ENCODE measurements at regions not wholly inside any gene's neighbourhood (a gene's known extent, or its start where the extent isn't known, plus 50 kb on each side); places are given as distances from the start of the nearest gene placed in this dataset.

- 50% methylated on average over 1 of the region's 1 CpG for WGBS
- Histone ChIP-seq H2BK15ac (ENCODE audit: low read depth, poor library complexity, severe bottlenecking) (no peak overlapping the region), H2BK12ac (ENCODE audit: low read length in 2 of 2) (no peak overlapping the region), H2AFZ (ENCODE audit: low read depth, low read length) (no peak overlapping the region), H3K9ac (ENCODE audit: low read length) (no peak overlapping the region), H2BK5ac (ENCODE audit: low read depth, low read length, poor library complexity, severe bottlenecking) (no peak overlapping the region), H2BK120ac (ENCODE audit: low read depth, low read length) (no peak overlapping the region), H3K4me2 (ENCODE audit: low read length, poor library complexity, severe bottlenecking) (no peak overlapping the region), H2AK5ac (ENCODE audit: low read length, severe bottlenecking) (no peak overlapping the region), H3K4me3 (ENCODE audit: insufficient read depth in 1 of 2, low read depth in 1 of 2, low read length in 2 of 2) (no peak overlapping the region), H4K91ac (ENCODE audit: low read length) (no peak overlapping the region), H3K36me3 (ENCODE audit: control insufficient read depth in 1 of 2, insufficient read depth in 2 of 2, low read depth in 1 of 2, low read length in 2 of 2) (no peaks in the 10 kb centered on the region), H3K23ac (ENCODE audit: low read length in 2 of 2) (no peak overlapping the region), H3K79me1 (replicated peaks; ENCODE audit: low read length, poor library complexity, severe bottlenecking) (no peaks in the 10 kb centered on the region), H3K18ac (ENCODE audit: low read depth in 1 of 2, low read length in 2 of 2) (no peak overlapping the region), H3K27me3 (ENCODE audit: control insufficient read depth in 1 of 2, insufficient read depth in 1 of 2, low read length in 2 of 2) (no peaks in the 10 kb centered on the region), H3K27ac (ENCODE audit: low read length, poor library complexity, severe bottlenecking) (no peak overlapping the region), H3K14ac (ENCODE audit: low read length in 2 of 2) (no peak overlapping the region), H3K4ac (ENCODE audit: low read depth in 1 of 2, low read length in 2 of 2) (no peak overlapping the region), H3K9me3 (ENCODE audit: control insufficient read depth, low read length) (no peaks in the 10 kb centered on the region), H4K8ac (ENCODE audit: low read length) (no peak overlapping the region), H3K4me1 (ENCODE audit: control insufficient read depth, insufficient read depth, low read depth, low read length) (no peaks in the 10 kb centered on the region)
- no peak for DNase-seq
These were observed 411.9 kb upstream of the LUZP2 start for GRCh38 chr11:24084956-24085355.

GRCh38 chr11:24086921-24087320 is 409.9 kb upstream of the LUZP2 start:
- H3K36me3 ChIP-seq (ENCODE audit: control insufficient read depth in 1 of 2, insufficient read depth in 2 of 2, low read depth in 1 of 2, low read length in 2 of 2): no peaks in the 10 kb centered on the region
- no peaks in the 10 kb centered on the region for H3K4me1 ChIP-seq (ENCODE audit: control insufficient read depth, insufficient read depth, low read depth, low read length)
- no peak for DNase-seq
- H3K4ac ChIP-seq (ENCODE audit: low read depth in 1 of 2, low read length in 2 of 2): no peak overlapping the region
- no peak overlapping the region for H2AK5ac ChIP-seq (ENCODE audit: low read length, severe bottlenecking)
- H4K91ac ChIP-seq (ENCODE audit: low read length): no peak overlapping the region
- H3K4me3 ChIP-seq (ENCODE audit: insufficient read depth in 1 of 2, low read depth in 1 of 2, low read length in 2 of 2): no peak overlapping the region
- H3K4me2 ChIP-seq (ENCODE audit: low read length, poor library complexity, severe bottlenecking): no peak overlapping the region
- no peak overlapping the region for H3K27ac ChIP-seq (ENCODE audit: low read length, poor library complexity, severe bottlenecking)
- no peak overlapping the region for H3K18ac ChIP-seq (ENCODE audit: low read depth in 1 of 2, low read length in 2 of 2)
- H2BK5ac ChIP-seq (ENCODE audit: low read depth, low read length, poor library complexity, severe bottlenecking): no peak overlapping the region
- no peak overlapping the region for H3K14ac ChIP-seq (ENCODE audit: low read length in 2 of 2)
- no peak overlapping the region for H2BK12ac ChIP-seq (ENCODE audit: low read length in 2 of 2)
- H3K9me3 ChIP-seq (ENCODE audit: control insufficient read depth, low read length): no peaks in the 10 kb centered on the region
- no peak overlapping the region for H3K9ac ChIP-seq (ENCODE audit: low read length)
- no peak overlapping the region for H4K8ac ChIP-seq (ENCODE audit: low read length)
- H3K79me1 ChIP-seq (replicated peaks; ENCODE audit: low read length, poor library complexity, severe bottlenecking): no peaks in the 10 kb centered on the region
- no peak overlapping the region for H3K23ac ChIP-seq (ENCODE audit: low read length in 2 of 2)
- H3K27me3 ChIP-seq (ENCODE audit: control insufficient read depth in 1 of 2, insufficient read depth in 1 of 2, low read length in 2 of 2): no peaks in the 10 kb centered on the region
- H2BK15ac ChIP-seq (ENCODE audit: low read depth, poor library complexity, severe bottlenecking): no peak overlapping the region
- H2AFZ ChIP-seq (ENCODE audit: low read depth, low read length): no peak overlapping the region
- 95% methylated on average over 2 of the region's 2 CpGs for whole genome bisulfite sequencing
- no peak overlapping the region for H2BK120ac ChIP-seq (ENCODE audit: low read depth, low read length)

- Histone ChIP-seq H3K27ac (ENCODE audit: low read length, poor library complexity, severe bottlenecking) (no peak overlapping the region), H3K9ac (ENCODE audit: low read length) (no peak overlapping the region), H3K36me3 (ENCODE audit: control insufficient read depth in 1 of 2, insufficient read depth in 2 of 2, low read depth in 1 of 2, low read length in 2 of 2) (no peaks in the 10 kb centered on the region), H2AFZ (ENCODE audit: low read depth, low read length) (no peak overlapping the region), H3K23ac (ENCODE audit: low read length in 2 of 2) (no peak overlapping the region), H2BK15ac (ENCODE audit: low read depth, poor library complexity, severe bottlenecking) (no peak overlapping the region), H2BK5ac (ENCODE audit: low read depth, low read length, poor library complexity, severe bottlenecking) (no peak overlapping the region), H3K9me3 (ENCODE audit: control insufficient read depth, low read length) (no peaks in the 10 kb centered on the region), H2AK5ac (ENCODE audit: low read length, severe bottlenecking) (no peak overlapping the region), H2BK12ac (ENCODE audit: low read length in 2 of 2) (no peak overlapping the region), H3K14ac (ENCODE audit: low read length in 2 of 2) (no peak overlapping the region), H3K4me2 (ENCODE audit: low read length, poor library complexity, severe bottlenecking) (no peak overlapping the region), H2BK120ac (ENCODE audit: low read depth, low read length) (no peak overlapping the region), H3K4me1 (ENCODE audit: control insufficient read depth, insufficient read depth, low read depth, low read length) (no peaks in the 10 kb centered on the region), H3K79me1 (replicated peaks; ENCODE audit: low read length, poor library complexity, severe bottlenecking) (no peaks in the 10 kb centered on the region), H4K91ac (ENCODE audit: low read length) (no peak overlapping the region), H3K4me3 (ENCODE audit: insufficient read depth in 1 of 2, low read depth in 1 of 2, low read length in 2 of 2) (no peak overlapping the region), H3K18ac (ENCODE audit: low read depth in 1 of 2, low read length in 2 of 2) (no peak overlapping the region), H3K27me3 (ENCODE audit: control insufficient read depth in 1 of 2, insufficient read depth in 1 of 2, low read length in 2 of 2) (no peaks in the 10 kb centered on the region), H4K8ac (ENCODE audit: low read length) (no peak overlapping the region), H3K4ac (ENCODE audit: low read depth in 1 of 2, low read length in 2 of 2) (no peak overlapping the region)
- 100% methylated on average over 1 of the region's 2 CpGs for WGBS
- no peak for DNase-seq
These were observed 405.3 kb upstream of the LUZP2 start for GRCh38 chr11:24091594-24091993.

GRCh38 chr11:24093375-24093774 is 403.5 kb upstream of the LUZP2 start:
- WGBS: 50% methylated on average over 2 of the region's 2 CpGs
- H2AFZ ChIP-seq (ENCODE audit: low read depth, low read length): no peak overlapping the region
- no peak overlapping the region for H2BK5ac ChIP-seq (ENCODE audit: low read depth, low read length, poor library complexity, severe bottlenecking)
- no peak overlapping the region for H2BK15ac ChIP-seq (ENCODE audit: low read depth, poor library complexity, severe bottlenecking)
- no peaks in the 10 kb centered on the region for H3K79me1 ChIP-seq (replicated peaks; ENCODE audit: low read length, poor library complexity, severe bottlenecking)
- H3K4me3 ChIP-seq (ENCODE audit: insufficient read depth in 1 of 2, low read depth in 1 of 2, low read length in 2 of 2): no peak overlapping the region
- no peak overlapping the region for H3K23ac ChIP-seq (ENCODE audit: low read length in 2 of 2)
- no peaks in the 10 kb centered on the region for H3K9me3 ChIP-seq (ENCODE audit: control insufficient read depth, low read length)
- no peak overlapping the region for H2BK120ac ChIP-seq (ENCODE audit: low read depth, low read length)
- no peak overlapping the region for H4K91ac ChIP-seq (ENCODE audit: low read length)
- H3K18ac ChIP-seq (ENCODE audit: low read depth in 1 of 2, low read length in 2 of 2): no peak overlapping the region
- H3K27me3 ChIP-seq (ENCODE audit: control insufficient read depth in 1 of 2, insufficient read depth in 1 of 2, low read length in 2 of 2): no peaks in the 10 kb centered on the region
- DNase-seq: no peak
- no peak overlapping the region for H2AK5ac ChIP-seq (ENCODE audit: low read length, severe bottlenecking)
- no peaks in the 10 kb centered on the region for H3K4me1 ChIP-seq (ENCODE audit: control insufficient read depth, insufficient read depth, low read depth, low read length)
- no peak overlapping the region for H3K4me2 ChIP-seq (ENCODE audit: low read length, poor library complexity, severe bottlenecking)
- peak overlapping the region; percentile 7 for H4K8ac ChIP-seq (ENCODE audit: low read length)
- no peak overlapping the region for H3K14ac ChIP-seq (ENCODE audit: low read length in 2 of 2)
- H2BK12ac ChIP-seq (ENCODE audit: low read length in 2 of 2): no peak overlapping the region
- H3K27ac ChIP-seq (ENCODE audit: low read length, poor library complexity, severe bottlenecking): no peak overlapping the region
- H3K9ac ChIP-seq (ENCODE audit: low read length): no peak overlapping the region
- no peaks in the 10 kb centered on the region for H3K36me3 ChIP-seq (ENCODE audit: control insufficient read depth in 1 of 2, insufficient read depth in 2 of 2, low read depth in 1 of 2, low read length in 2 of 2)
- no peak overlapping the region for H3K4ac ChIP-seq (ENCODE audit: low read depth in 1 of 2, low read length in 2 of 2)
